Fibroblast of the aortic adventitia (primary cell): ENCODE measurements at regions not wholly inside any gene's neighbourhood (a gene's known extent, or its start where the extent isn't known, plus 50 kb on each side); places are given as distances from the start of the nearest gene placed in this dataset.

Source experiments
- DNase-seq: peaks from one replicate; pipeline ENCODE4 v3.0.0-alpha.2; 2010; ENCODE audit warnings: low read depth
- H3K4me3 ChIP-seq: 2 replicates; pipeline ENCODE4 v1.5.1; 2011; ENCODE audit warnings: low read depth, mild to moderate bottlenecking, control low read depth, low read length, moderate library complexity
- TF ChIP-seq, protein P1 (sequence below): IDR thresholded peaks from 2 replicates; pipeline ENCODE4 v1.5.1; 2011; ENCODE audit warnings: mild to moderate bottlenecking, low read length, control low read depth, inconsistent platforms; ENCODE audit not compliant: insufficient read depth

DNA sequence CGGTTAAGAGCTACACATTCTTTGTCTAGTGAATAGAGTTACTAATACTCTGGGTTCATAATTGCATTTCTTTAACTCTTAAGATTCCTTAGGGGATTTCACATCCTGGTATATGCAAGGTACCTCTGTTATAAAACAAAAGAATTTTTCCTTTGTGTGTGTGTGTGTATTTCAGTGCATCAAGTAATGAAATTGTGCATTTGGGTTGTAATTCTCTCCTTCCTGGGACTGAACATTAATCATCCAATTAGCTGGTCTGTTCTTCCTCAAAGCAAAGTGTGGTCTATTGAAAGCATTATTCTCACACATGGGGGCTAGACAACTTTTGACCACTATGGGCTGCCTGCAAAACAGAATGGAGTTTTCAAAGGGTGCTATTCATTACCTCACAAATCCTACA, 74.0 kb downstream of the ZC3H11B start:
- TF ChIP-seq, protein P1, sequence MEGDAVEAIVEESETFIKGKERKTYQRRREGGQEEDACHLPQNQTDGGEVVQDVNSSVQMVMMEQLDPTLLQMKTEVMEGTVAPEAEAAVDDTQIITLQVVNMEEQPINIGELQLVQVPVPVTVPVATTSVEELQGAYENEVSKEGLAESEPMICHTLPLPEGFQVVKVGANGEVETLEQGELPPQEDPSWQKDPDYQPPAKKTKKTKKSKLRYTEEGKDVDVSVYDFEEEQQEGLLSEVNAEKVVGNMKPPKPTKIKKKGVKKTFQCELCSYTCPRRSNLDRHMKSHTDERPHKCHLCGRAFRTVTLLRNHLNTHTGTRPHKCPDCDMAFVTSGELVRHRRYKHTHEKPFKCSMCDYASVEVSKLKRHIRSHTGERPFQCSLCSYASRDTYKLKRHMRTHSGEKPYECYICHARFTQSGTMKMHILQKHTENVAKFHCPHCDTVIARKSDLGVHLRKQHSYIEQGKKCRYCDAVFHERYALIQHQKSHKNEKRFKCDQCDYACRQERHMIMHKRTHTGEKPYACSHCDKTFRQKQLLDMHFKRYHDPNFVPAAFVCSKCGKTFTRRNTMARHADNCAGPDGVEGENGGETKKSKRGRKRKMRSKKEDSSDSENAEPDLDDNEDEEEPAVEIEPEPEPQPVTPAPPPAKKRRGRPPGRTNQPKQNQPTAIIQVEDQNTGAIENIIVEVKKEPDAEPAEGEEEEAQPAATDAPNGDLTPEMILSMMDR = no peak
- no peak for DNase-seq
- no peak overlapping the region for H3K4me3 ChIP-seq

GRCh38 chr1:219537223-219537631, 75.7 kb downstream of the ZC3H11B start:
- DNase-seq = no peak
- no peak overlapping the region for H3K4me3 ChIP-seq
- TF ChIP-seq, protein P1 = no peak

- TF ChIP-seq, protein P1 = no peak
- DNase-seq = no peak
Observed at GRCh38 chr1:219536038-219536437, 76.9 kb downstream of the ZC3H11B start.

GRCh38 chr1:219534991-219535390, 77.9 kb downstream of the ZC3H11B start:
- no peak overlapping the region for H3K4me3 ChIP-seq
- DNase-seq = peak; percentile 62
- TF ChIP-seq, protein P1 = no peak

More at GRCh38 chr1:219536038-219536437, 76.9 kb downstream of the ZC3H11B start:
- no peak overlapping the region for H3K4me3 ChIP-seq

- no peak overlapping the region for H3K4me3 ChIP-seq
- DNase-seq = peak; percentile 95
- TF ChIP-seq, protein P1 = no peak
Observed at GRCh38 chr1:219533280-219533679, 79.6 kb downstream of the ZC3H11B start.

DNA sequence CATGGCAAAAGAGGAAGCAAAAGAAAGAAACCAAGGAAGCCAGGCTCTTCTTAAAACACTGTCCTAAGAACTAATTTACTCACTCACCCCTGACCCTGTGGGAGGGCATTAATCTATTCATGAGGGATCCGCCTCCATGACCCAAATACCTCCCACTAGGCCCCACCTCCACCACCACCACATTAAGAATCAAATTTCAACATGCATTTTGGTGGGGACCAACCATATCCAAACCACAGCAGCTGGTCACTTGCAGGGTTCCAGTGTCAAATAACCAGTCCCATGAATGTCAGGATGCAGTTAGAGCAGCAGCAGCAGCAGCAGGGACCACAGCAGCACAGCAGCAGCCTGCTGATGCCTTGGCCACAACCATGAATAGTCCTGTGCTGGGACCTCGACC, 83.8 kb downstream of the ZC3H11B start:
- TF ChIP-seq, protein P1 = no peak
- no peak for DNase-seq
- H3K4me3 ChIP-seq = no peak overlapping the region

DNA sequence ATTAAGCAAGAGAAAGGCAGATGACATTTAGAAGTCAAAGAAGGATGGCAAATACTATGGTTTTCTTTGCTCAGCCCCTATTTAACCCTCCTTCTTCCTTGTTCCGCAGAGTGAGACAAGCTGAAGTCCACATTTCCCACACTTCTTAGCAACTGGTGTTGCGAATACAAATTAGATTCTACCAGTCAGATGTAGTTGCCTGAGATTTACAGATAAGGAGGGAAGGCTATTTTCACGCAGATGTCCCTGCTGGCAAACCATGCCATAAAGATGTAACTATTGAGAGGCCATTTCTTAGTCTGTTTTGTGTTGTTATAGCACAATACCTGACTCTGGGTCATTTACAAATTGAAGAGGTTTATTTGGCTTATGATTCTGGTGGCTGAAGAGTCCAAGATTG, 84.3 kb downstream of the ZC3H11B start:
- TF ChIP-seq, protein P1 = no peak
- no peak for DNase-seq

More for the DNA sequence above, 84.3 kb downstream of the ZC3H11B start:
- H3K4me3 ChIP-seq = no peak overlapping the region
